ENCODE measurements at regions not wholly inside any gene's neighbourhood (a gene's known extent, or its start where the extent isn't known, plus 50 kb on each side); places are given as distances from the start of the nearest gene placed in this dataset.

DNA sequence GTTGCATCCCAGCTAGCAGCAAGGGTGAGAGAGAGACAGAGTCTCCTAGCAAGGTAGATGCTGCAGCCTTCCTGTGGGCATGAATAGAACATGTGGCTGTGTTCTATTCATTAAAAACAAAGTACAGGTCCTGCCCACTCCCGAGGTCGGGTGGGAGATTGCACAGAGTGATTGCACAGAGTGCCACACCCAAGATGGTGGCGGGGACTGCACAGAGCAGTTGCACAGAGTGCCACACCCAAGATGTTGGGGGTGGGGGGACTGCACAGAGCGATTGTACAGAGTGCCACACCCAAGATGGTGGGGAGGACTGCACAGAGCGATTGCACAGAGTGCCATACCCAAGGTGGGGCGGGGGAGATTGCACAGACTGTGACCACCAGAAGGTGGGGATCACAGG is 410.8 kb upstream of the EEF2KMT start:
- no peaks in the 10 kb centered on the region for H3K9me3 ChIP-seq (ENCODE audit: control insufficient read depth in 2 of 2, low read length in 2 of 2)
- H3K27ac ChIP-seq (ENCODE audit: low read depth in 2 of 2, low read length in 2 of 2): no peak overlapping the region
- H3K4me3 ChIP-seq (ENCODE audit: low read length in 2 of 2): no peak overlapping the region
- peaks cover 8 to 13% of the 10 kb centered on the region in 2 donors for H3K4me1 ChIP-seq (ENCODE audit: control insufficient read depth in 2 of 2, insufficient read depth in 2 of 2, low read length in 2 of 2)
- no peaks in the 10 kb centered on the region for H3K27me3 ChIP-seq (ENCODE audit: control insufficient read depth in 2 of 2, insufficient read depth in 2 of 2, low read length in 2 of 2)
- H3K9ac ChIP-seq (ENCODE audit: low read depth in 1 of 2, low read length in 2 of 2): no peak overlapping the region
- no peaks in the 10 kb centered on the region for H3K36me3 ChIP-seq (ENCODE audit: control insufficient read depth in 2 of 2, insufficient read depth in 2 of 2, low read length in 2 of 2)

DNA sequence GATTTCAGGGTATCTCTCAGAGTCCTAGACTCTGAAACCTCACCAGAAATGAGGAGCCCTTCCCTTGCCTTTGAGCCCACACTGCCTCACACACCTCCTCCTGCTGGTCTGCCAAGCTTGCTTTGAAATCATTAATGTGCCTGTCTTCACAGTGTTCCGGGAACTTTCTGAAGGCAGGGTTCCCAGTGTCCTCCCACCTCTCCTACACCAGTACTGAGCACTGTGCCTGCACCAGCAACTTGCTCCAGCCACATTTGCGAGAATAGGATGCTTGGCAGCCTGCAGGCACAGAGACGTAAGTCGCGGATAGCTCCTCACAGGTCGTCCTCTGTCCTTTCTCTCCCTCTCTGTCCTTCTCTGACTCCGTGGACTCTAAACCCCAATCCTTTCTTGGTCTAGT is 408.4 kb upstream of the EEF2KMT start:
- Histone ChIP-seq H3K9me3 (ENCODE audit: control insufficient read depth in 2 of 2, low read length in 2 of 2) (no peaks in the 10 kb centered on the region), H3K4me3 (ENCODE audit: low read length in 2 of 2) (no peak overlapping the region), H3K4me1 (ENCODE audit: control insufficient read depth in 2 of 2, insufficient read depth in 2 of 2, low read length in 2 of 2) (peaks cover 8 to 13% of the 10 kb centered on the region in 2 donors), H3K36me3 (ENCODE audit: control insufficient read depth in 2 of 2, insufficient read depth in 2 of 2, low read length in 2 of 2) (no peaks in the 10 kb centered on the region), H3K9ac (ENCODE audit: low read depth in 1 of 2, low read length in 2 of 2) (no peak overlapping the region), H3K27me3 (ENCODE audit: control insufficient read depth in 2 of 2, insufficient read depth in 2 of 2, low read length in 2 of 2) (no peaks in the 10 kb centered on the region), H3K27ac (ENCODE audit: low read depth in 2 of 2, low read length in 2 of 2) (no peak overlapping the region)

DNA sequence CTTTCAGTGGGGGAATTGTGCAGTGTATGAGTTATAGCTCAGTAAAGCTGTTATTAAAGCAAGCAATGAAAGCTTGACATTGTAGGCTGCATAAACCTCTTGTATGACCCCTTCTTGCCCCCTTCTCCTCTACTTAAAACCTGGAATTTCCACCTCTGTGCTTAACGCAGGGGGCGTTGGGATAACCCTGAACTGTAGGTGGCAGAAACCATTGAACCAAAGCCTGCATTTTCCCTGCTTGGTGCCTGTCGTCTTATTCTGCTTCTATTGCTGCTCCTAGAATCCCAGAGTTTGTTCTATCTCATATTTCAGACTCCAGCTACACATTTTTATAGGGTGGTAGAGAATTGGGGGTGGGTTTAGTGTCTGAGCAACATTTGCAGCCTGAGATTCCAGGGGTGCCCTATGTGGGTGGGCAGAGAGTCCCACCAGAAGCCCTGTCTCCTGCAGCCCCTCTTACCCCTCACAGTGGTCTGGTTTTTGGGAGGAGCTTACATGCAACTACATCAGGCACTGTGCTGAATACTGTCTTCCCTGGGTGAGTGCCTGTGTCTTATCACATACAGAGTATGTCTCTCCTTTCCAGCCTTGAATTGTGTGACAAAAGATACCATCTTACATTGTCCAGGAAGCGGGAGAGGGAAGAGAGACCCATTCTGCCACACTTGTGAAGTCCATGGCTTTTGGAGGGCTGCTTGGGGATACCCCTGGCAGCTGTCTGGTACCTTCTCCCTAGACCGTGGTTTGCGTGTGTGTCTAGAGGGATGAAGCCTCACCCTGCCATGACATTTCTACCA is 407.7 kb upstream of the EEF2KMT start:
- Histone ChIP-seq H3K27ac (ENCODE audit: low read depth in 2 of 2, low read length in 2 of 2) (no peak overlapping the region), H3K9ac (ENCODE audit: low read depth in 1 of 2, low read length in 2 of 2) (no peak overlapping the region), H3K27me3 (ENCODE audit: control insufficient read depth in 2 of 2, insufficient read depth in 2 of 2, low read length in 2 of 2) (no peaks in the 10 kb centered on the region), H3K36me3 (ENCODE audit: control insufficient read depth in 2 of 2, insufficient read depth in 2 of 2, low read length in 2 of 2) (no peaks in the 10 kb centered on the region), H3K4me3 (ENCODE audit: low read length in 2 of 2) (no peak overlapping the region), H3K4me1 (ENCODE audit: control insufficient read depth in 2 of 2, insufficient read depth in 2 of 2, low read length in 2 of 2) (peaks cover 8 to 13% of the 10 kb centered on the region in 2 donors), H3K9me3 (ENCODE audit: control insufficient read depth in 2 of 2, low read length in 2 of 2) (no peaks in the 10 kb centered on the region)

DNA sequence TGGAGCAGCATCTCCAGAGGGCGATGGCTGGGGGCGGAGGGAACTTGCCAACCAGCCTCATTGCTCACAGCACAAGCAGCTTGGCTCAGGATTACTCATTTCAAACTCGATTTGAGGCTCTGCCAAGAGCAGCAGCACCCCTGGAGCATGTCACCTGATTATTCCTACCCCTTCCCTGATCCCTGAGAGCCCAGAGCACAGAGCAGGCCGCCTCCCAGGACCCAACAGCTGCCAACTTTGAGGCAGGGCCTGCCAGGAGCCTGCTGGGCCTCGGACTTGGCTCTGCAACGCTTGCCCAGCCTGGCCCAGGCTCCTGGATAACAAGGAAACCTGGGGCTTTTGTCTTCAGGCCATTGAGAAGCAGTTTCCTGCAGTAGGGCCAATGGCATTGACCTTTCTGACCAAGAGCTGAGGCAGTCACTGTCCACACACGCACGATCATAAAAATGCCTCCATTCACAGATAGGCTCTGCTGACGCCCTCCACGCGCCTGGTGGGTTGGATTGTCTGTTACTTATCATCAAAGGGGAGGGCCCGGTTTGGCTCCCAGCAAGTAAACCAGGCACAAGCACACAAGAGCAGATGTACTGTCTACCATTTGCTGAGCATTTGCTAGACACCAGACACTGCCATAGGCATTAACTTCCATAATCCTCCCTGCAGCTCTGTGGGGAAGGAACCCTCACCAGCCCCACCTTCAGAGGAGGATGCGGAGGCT is 406.6 kb upstream of the EEF2KMT start:
- Histone ChIP-seq H3K36me3 (ENCODE audit: control insufficient read depth in 2 of 2, insufficient read depth in 2 of 2, low read length in 2 of 2) (no peaks in the 10 kb centered on the region), H3K4me1 (ENCODE audit: control insufficient read depth in 2 of 2, insufficient read depth in 2 of 2, low read length in 2 of 2) (peaks cover 0 to 4% of the 10 kb centered on the region in 2 donors), H3K9me3 (ENCODE audit: control insufficient read depth in 2 of 2, low read length in 2 of 2) (no peaks in the 10 kb centered on the region), H3K4me3 (ENCODE audit: low read length in 2 of 2) (no peak overlapping the region), H3K27ac (ENCODE audit: low read depth in 2 of 2, low read length in 2 of 2) (no peak overlapping the region), H3K9ac (ENCODE audit: low read depth in 1 of 2, low read length in 2 of 2) (no peak overlapping the region), H3K27me3 (ENCODE audit: control insufficient read depth in 2 of 2, insufficient read depth in 2 of 2, low read length in 2 of 2) (no peaks in the 10 kb centered on the region)

DNA sequence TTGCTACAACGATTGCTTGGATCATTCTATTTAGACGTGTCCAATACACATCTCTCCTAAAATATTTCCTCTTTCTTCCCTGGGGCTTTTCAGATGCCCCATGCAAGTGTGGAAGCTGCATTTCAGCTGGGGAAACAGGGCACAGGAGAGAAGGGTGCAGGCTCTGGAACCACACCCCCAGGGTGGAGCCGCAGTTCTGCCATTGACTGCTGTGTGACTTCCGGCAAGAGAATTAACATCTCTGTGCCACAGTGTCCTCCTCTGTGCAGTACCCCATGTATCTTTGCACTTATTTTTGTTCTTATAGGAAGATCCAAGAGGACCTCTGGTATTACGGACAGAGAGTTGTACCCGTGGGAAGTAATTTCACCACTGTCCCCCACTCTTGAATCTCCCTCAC is 405.3 kb upstream of the EEF2KMT start:
- H3K4me3 ChIP-seq (ENCODE audit: low read length in 2 of 2): no peak overlapping the region
- no peaks in the 10 kb centered on the region for H3K36me3 ChIP-seq (ENCODE audit: control insufficient read depth in 2 of 2, insufficient read depth in 2 of 2, low read length in 2 of 2)
- no peaks in the 10 kb centered on the region for H3K27me3 ChIP-seq (ENCODE audit: control insufficient read depth in 2 of 2, insufficient read depth in 2 of 2, low read length in 2 of 2)
- H3K4me1 ChIP-seq (ENCODE audit: control insufficient read depth in 2 of 2, insufficient read depth in 2 of 2, low read length in 2 of 2): peaks cover 0 to under 1% of the 10 kb centered on the region in 2 donors
- no peaks in the 10 kb centered on the region for H3K9me3 ChIP-seq (ENCODE audit: control insufficient read depth in 2 of 2, low read length in 2 of 2)
- H3K27ac ChIP-seq (ENCODE audit: low read depth in 2 of 2, low read length in 2 of 2): no peak overlapping the region
- no peak overlapping the region for H3K9ac ChIP-seq (ENCODE audit: low read depth in 1 of 2, low read length in 2 of 2)

DNA sequence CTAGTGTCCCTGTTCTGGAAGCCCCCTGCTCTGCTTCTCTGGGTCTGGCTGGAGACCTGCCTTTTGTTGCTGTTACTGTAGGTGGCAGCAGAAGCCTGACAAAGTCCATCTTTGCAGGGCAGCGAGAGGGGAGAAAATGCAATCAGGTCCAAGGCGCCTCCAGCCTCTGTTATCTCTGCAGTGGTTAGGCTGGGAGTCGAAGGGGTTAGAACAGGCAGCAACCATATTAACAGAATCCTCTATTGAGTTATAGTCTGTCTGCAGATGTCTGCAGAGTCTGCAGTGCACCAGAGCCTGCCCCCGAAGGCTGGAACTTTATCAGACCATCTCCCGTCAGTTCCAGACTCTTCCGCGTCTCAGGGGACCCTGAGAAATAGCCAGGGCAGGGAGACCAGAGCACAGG is 404.9 kb upstream of the EEF2KMT start:
- Histone ChIP-seq H3K36me3 (ENCODE audit: control insufficient read depth in 2 of 2, insufficient read depth in 2 of 2, low read length in 2 of 2) (no peaks in the 10 kb centered on the region), H3K27ac (ENCODE audit: low read depth in 2 of 2, low read length in 2 of 2) (no peak overlapping the region), H3K9ac (ENCODE audit: low read depth in 1 of 2, low read length in 2 of 2) (no peak overlapping the region), H3K4me3 (ENCODE audit: low read length in 2 of 2) (no peak overlapping the region), H3K27me3 (ENCODE audit: control insufficient read depth in 2 of 2, insufficient read depth in 2 of 2, low read length in 2 of 2) (no peaks in the 10 kb centered on the region), H3K9me3 (ENCODE audit: control insufficient read depth in 2 of 2, low read length in 2 of 2) (no peaks in the 10 kb centered on the region), H3K4me1 (ENCODE audit: control insufficient read depth in 2 of 2, insufficient read depth in 2 of 2, low read length in 2 of 2) (no peaks in the 10 kb centered on the region)

DNA sequence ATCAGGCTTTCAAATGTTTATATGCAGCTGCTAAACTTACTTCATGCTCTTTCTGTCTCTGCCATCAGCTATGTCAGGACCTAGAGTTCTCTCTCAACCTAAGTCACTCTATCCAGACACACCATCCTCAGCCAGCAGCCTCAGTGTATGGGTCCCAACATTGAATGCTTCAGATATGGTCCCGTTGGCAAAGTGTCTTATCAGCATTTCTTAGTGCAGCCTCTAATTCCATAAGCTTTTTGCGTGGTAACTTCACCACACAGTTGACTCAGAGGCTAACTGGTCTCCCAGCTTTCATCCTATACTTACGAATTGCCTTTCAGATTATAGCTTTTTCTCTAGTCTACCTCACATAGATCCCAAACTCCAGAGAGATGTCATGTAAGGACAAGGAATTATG is 402.9 kb upstream of the EEF2KMT start:
- Histone ChIP-seq H3K36me3 (ENCODE audit: control insufficient read depth in 2 of 2, insufficient read depth in 2 of 2, low read length in 2 of 2) (no peaks in the 10 kb centered on the region), H3K27ac (ENCODE audit: low read depth in 2 of 2, low read length in 2 of 2) (no peak overlapping the region), H3K4me3 (ENCODE audit: low read length in 2 of 2) (no peak overlapping the region), H3K9me3 (ENCODE audit: control insufficient read depth in 2 of 2, low read length in 2 of 2) (no peaks in the 10 kb centered on the region), H3K4me1 (ENCODE audit: control insufficient read depth in 2 of 2, insufficient read depth in 2 of 2, low read length in 2 of 2) (no peaks in the 10 kb centered on the region), H3K27me3 (ENCODE audit: control insufficient read depth in 2 of 2, insufficient read depth in 2 of 2, low read length in 2 of 2) (no peaks in the 10 kb centered on the region), H3K9ac (ENCODE audit: low read depth in 1 of 2, low read length in 2 of 2) (no peak overlapping the region)

DNA sequence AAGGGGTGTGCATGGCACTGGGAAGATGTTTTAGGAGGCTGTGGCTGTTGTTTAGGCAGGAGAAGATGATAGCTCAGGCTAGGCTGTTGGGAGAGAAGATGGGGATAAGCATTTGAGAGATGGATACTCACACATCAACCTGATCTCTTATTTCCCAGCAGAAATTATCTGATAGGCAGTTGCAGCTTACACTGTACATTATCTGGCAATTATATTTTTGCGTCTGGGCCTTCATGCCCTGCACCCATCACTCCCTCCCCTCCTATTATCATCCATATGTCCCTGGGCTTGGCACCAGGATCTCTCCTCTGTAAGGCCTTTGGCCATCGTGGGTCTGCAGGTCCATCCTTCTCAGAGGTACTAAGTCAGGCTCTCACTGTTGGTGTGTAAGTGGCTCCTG is 401.0 kb upstream of the EEF2KMT start:
- no peaks in the 10 kb centered on the region for H3K36me3 ChIP-seq (ENCODE audit: control insufficient read depth in 2 of 2, insufficient read depth in 2 of 2, low read length in 2 of 2)
- H3K9me3 ChIP-seq (ENCODE audit: control insufficient read depth in 2 of 2, low read length in 2 of 2): no peaks in the 10 kb centered on the region
- no peak overlapping the region for H3K27ac ChIP-seq (ENCODE audit: low read depth in 2 of 2, low read length in 2 of 2)
- no peak overlapping the region for H3K9ac ChIP-seq (ENCODE audit: low read depth in 1 of 2, low read length in 2 of 2)
- no peaks in the 10 kb centered on the region for H3K27me3 ChIP-seq (ENCODE audit: control insufficient read depth in 2 of 2, insufficient read depth in 2 of 2, low read length in 2 of 2)
- H3K4me1 ChIP-seq (ENCODE audit: control insufficient read depth in 2 of 2, insufficient read depth in 2 of 2, low read length in 2 of 2): no peaks in the 10 kb centered on the region
- H3K4me3 ChIP-seq (ENCODE audit: low read length in 2 of 2): no peak overlapping the region

DNA sequence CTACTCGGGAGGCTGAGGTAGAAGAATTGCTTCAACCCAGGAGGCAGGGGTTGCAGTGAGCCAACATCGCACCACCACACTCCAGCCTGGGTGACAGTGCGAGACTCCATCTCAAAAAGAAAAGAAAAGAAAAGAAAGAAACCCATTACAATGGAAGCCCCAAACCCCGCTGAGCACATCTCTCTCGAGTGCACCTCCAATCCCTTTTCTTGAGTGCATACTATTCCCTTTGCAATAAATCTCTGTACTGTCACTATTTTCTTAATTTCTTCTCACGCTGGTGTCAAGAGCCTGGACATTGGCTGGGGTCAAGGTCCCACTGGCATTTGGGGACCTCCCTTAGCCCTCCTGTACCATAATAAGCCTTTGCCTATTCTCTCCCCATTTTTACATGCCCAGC is 398.4 kb upstream of the EEF2KMT start:
- Histone ChIP-seq H3K36me3 (ENCODE audit: control insufficient read depth in 2 of 2, insufficient read depth in 2 of 2, low read length in 2 of 2) (no peaks in the 10 kb centered on the region), H3K4me1 (ENCODE audit: control insufficient read depth in 2 of 2, insufficient read depth in 2 of 2, low read length in 2 of 2) (no peaks in the 10 kb centered on the region), H3K4me3 (ENCODE audit: low read length in 2 of 2) (no peak overlapping the region), H3K27ac (ENCODE audit: low read depth in 2 of 2, low read length in 2 of 2) (no peak overlapping the region), H3K27me3 (ENCODE audit: control insufficient read depth in 2 of 2, insufficient read depth in 2 of 2, low read length in 2 of 2) (no peaks in the 10 kb centered on the region), H3K9me3 (ENCODE audit: control insufficient read depth in 2 of 2, low read length in 2 of 2) (no peaks in the 10 kb centered on the region), H3K9ac (ENCODE audit: low read depth in 1 of 2, low read length in 2 of 2) (no peak overlapping the region)

DNA sequence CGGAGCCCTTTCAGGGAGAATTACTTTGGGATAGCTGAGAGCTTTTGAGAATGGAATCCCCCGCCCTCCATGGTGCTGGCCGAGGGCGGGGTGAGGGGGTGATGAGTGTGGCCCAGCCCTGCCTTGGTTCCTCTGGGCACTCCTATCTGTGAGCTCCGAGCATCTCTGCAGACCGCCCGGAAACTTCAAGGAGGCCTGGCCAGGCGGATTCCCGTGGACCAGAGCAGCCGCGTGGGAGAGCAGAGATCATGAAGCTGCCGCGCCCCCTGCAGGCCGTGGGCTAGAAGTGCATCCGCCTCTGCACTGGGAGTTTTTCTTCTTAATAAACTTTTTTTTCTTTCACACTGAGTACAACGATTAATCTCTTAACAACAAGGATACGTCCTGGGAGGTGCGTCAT is 392.9 kb upstream of the EEF2KMT start:
- Histone ChIP-seq H3K27me3 (ENCODE audit: control insufficient read depth in 2 of 2, insufficient read depth in 2 of 2, low read length in 2 of 2) (no peaks in the 10 kb centered on the region), H3K4me3 (ENCODE audit: low read length in 2 of 2) (no peak overlapping the region), H3K36me3 (ENCODE audit: control insufficient read depth in 2 of 2, insufficient read depth in 2 of 2, low read length in 2 of 2) (no peaks in the 10 kb centered on the region), H3K9me3 (ENCODE audit: control insufficient read depth in 2 of 2, low read length in 2 of 2) (no peaks in the 10 kb centered on the region), H3K9ac (ENCODE audit: low read depth in 1 of 2, low read length in 2 of 2) (no peak overlapping the region), H3K27ac (ENCODE audit: low read depth in 2 of 2, low read length in 2 of 2) (no peak overlapping the region), H3K4me1 (ENCODE audit: control insufficient read depth in 2 of 2, insufficient read depth in 2 of 2, low read length in 2 of 2) (no peaks in the 10 kb centered on the region)
